GM18505 (cell line): ENCODE measurements at regions not wholly inside any gene's neighbourhood (a gene's known extent, or its start where the extent isn't known, plus 50 kb on each side); places are given as distances from the start of the nearest gene placed in this dataset.

Experiments
- ATAC-seq: cut with Tn5 transposase; IDR thresholded peaks from one replicate; pipeline ENCODE4 v1.9.1; 2021; ENCODE audit not compliant: unreplicated experiment
- POLR2A ChIP-seq: IDR thresholded peaks from 4 replicates; pipeline ENCODE4 v1.6.1; 2011; ENCODE audit warnings: borderline replicate concordance; ENCODE audit not compliant: insufficient read depth, insufficient read length; ENCODE audit errors: extremely low read depth

GRCh38 chr6:133156689-133157088, 84.5 kb upstream of the EYA4 start:
- TF ChIP-seq POLR2A = no peak
- ATAC-seq = no peak

DNA sequence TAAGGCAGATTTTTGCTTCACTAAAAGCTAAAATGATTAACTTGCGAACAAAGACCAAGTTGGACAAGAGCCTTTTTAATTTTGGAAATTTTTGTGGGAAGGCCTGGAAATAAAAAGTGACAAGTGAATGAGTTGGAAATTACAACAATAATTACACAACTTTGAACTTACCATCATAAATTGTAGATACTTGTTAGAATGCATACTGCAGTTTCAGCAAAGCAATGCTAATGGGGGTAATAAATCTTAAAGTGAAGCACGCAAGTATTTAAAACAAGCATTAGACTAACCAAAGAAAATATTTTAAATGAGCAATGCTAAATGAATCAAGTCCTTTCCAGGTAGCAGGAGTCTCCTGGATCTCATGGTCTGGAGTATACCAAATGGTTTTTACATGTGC, 83.2 kb upstream of the EYA4 start:
- TF ChIP-seq POLR2A = no peak
- no peak for ATAC-seq

DNA sequence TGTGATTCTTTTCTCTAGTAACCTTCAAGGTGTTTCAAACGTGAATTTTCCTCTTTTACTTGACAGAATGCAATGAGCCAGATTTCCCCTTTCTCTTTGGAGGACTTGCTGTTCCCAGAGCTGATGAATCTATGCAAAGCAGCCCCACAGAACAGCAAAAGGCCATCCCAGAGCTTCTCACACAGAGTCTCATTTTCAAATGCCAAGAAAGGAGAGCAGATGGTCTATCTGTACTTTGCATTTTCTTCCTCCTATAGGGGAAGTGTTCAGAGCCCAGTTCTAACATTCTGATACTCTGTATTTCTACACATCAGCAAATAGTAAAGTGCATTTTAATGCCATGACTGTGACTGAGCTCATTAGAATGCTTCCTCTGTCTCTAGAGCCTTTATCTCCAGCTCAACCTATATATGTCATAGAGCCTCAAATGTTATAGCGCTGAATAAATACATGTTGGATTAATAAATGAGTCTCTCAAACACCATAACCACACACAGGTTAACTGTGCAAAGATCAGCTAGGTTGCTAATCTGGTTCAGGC, 81.8 kb upstream of the EYA4 start:
- no peak for TF ChIP-seq POLR2A
- no peak for ATAC-seq

DNA sequence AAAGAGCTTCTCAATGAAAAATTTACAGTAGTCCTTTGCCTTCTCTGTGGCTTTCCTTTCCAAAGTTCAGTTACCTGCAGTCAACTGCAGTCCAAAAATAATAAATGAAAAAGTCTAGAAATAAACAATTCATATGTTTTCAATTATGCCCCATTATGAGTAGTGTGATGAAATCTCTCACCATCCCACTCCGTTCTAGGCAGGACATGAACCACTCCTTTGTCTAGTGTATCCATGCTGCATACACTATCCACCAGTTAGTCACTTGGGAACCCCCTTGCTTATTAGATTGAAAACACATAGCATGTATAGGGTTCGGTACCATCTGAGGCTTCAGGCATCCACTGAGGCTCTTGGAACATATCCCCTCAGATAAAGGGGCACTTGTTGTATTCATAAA, 80.6 kb upstream of the EYA4 start:
- no peak for ATAC-seq
- no peak for TF ChIP-seq POLR2A

DNA sequence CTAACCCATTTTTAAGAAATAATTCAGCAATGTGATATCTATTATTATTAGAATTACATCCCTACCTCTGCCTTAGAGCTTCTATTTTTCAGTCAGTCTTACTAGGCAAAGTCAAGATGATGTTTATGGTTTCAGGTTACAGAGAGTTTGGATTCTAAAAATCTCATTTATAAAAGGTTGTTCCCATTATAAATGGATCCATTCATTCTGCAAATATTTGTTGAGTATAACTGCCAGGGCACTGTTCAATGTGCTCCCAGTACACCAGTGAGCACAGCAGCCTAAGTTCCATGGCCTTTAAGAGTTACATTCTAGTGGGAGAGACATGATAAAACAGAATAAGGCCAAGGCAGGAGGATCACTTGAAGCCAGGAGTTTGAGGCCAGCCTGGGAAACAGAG, 75.9 kb upstream of the EYA4 start:
- TF ChIP-seq POLR2A = no peak
- no peak for ATAC-seq

DNA sequence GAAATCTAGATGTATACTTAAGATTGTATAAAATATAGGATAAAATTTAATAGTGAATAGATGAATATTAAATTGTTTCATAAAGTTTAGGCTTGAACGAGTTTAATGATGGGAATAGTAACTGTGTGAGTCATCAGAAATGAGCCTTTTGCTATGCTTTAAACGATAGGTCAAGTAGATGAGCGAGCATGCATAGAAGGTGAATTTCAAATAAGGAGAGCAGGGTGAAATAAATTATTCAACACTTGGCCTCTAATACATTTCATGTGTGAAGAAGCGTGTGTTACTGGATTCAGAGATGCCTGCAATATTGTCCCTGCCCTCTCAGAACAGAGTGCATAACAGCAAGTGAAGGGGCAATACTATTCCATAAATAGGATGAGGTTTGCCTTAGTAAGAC, 74.4 kb upstream of the EYA4 start:
- no peak for TF ChIP-seq POLR2A
- ATAC-seq = no peak

GRCh38 chr6:133169901-133170300, 71.3 kb upstream of the EYA4 start:
- TF ChIP-seq POLR2A = no peak

GRCh38 chr6:133170602-133171001, 70.6 kb upstream of the EYA4 start:
- TF ChIP-seq POLR2A = no peak
- ATAC-seq = no peak

More at GRCh38 chr6:133169901-133170300, 71.3 kb upstream of the EYA4 start:
- no peak for ATAC-seq

- no peak for TF ChIP-seq POLR2A
Observed at GRCh38 chr6:133171989-133172604, 69.1 kb upstream of the EYA4 start.

DNA sequence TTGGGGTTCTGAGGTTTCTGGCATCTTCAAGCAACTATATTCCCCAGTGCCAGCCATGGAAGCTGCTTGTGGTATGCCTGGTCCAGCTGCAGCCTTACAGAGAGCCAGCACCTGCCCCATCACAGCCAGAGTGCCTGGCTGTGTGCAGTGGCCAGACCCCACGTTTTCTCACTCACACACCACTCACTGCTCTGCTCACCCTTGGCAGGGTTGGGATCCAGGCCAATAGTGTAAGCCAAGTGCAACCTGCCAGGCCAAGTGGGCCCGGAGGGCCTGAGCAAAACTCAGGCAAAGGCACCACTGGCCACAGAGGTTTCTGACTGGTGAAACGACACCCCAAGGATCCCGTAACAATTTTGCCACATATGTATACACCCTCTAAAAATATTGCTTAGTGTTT, 67.9 kb upstream of the EYA4 start:
- no peak for TF ChIP-seq POLR2A
- no peak for ATAC-seq

More at GRCh38 chr6:133171989-133172604, 69.1 kb upstream of the EYA4 start:
- no peak for ATAC-seq

- no peak for TF ChIP-seq POLR2A
- ATAC-seq = no peak
Observed at GRCh38 chr6:133179481-133179880, 61.7 kb upstream of the EYA4 start.

GRCh38 chr6:133183691-133184090, 57.5 kb upstream of the EYA4 start:
- no peak for TF ChIP-seq POLR2A
- ATAC-seq = no peak

- TF ChIP-seq POLR2A = no peak
- no peak for ATAC-seq
Observed at GRCh38 chr6:133184798-133185372, 56.3 kb upstream of the EYA4 start.

DNA sequence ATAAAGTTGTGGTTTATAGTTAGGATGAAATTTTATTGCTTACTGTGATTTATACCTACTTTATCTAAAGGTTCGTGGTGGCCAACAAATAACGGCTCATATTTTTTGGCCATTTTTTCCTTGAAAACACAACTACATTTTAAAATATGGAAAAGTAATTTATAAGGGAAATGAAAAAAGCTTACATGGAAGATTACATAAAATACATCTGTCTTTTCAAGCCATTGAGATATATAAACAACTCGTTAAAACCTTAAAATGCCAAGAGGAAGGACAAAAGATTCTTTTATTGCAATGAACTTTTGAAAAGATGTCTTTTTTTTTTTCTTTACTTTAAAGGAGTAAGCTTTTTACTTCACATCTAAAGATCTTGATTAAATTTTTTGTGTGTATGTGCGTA, 55.4 kb upstream of the EYA4 start:
- no peak for TF ChIP-seq POLR2A
- ATAC-seq = no peak

GRCh38 chr6:133187114-133187513, 54.0 kb upstream of the EYA4 start:
- ATAC-seq = no peak
- no peak for TF ChIP-seq POLR2A

- ATAC-seq = no peak
- no peak for TF ChIP-seq POLR2A
Observed at GRCh38 chr6:133187657-133188453, 53.3 kb upstream of the EYA4 start.
